ENCODE measurements at regions not wholly inside any gene's neighbourhood (a gene's known extent, or its start where the extent isn't known, plus 50 kb on each side); places are given as distances from the start of the nearest gene placed in this dataset.

- Mint-ChIP-seq H3K36me3 (ENCODE audit: insufficient read depth, unreplicated experiment) (no peaks in the 10 kb centered on the region), H3K4me3 (ENCODE audit: unreplicated experiment) (no peak overlapping the region), H3K4me1 (ENCODE audit: low read depth, unreplicated experiment) (no peaks in the 10 kb centered on the region), H3K27me3 (ENCODE audit: insufficient read depth, unreplicated experiment) (no peaks in the 10 kb centered on the region), H3K27ac (ENCODE audit: unreplicated experiment) (no peak overlapping the region), H3K9me3 (ENCODE audit: unreplicated experiment) (no peaks in the 10 kb centered on the region)
- Histone ChIP-seq H3K36me3 (ENCODE audit: control insufficient read depth, insufficient read depth, low read length) (no peaks in the 10 kb centered on the region), H3K9me3 (no peaks in the 10 kb centered on the region; the same call in 1 of the 2 replicates), H3K4me1 (no peaks in the 10 kb centered on the region), H3K27me3 (replicated peaks; ENCODE audit: control insufficient read depth, insufficient read depth, low read length) (no peaks in the 10 kb centered on the region), H3K4me3 (ENCODE audit: low read depth, low read length) (no peak overlapping the region)
- ChIA-PET CTCF (interaction anchor here (1.3 kb wide), 1 partner anchor 52 kb away, joined by 4 read pairs; no protein-coding TSS in a partner anchor), POLR2A (interaction anchor here (0.6 kb wide), 1 partner anchor 81 kb away, joined by 3 read pairs; no protein-coding TSS in a partner anchor)
- BruUV-seq (replicated peaks), result no TSS peak
- intact Hi-C loops (cut with micrococcal nuclease; ENCODE audit: unreplicated experiment), result loop anchor here (5.0 kb wide), 1 partner anchor 40 kb away; no protein-coding TSS in a partner anchor
- no peak for DNase-seq
- TF ChIP-seq, protein P1, sequence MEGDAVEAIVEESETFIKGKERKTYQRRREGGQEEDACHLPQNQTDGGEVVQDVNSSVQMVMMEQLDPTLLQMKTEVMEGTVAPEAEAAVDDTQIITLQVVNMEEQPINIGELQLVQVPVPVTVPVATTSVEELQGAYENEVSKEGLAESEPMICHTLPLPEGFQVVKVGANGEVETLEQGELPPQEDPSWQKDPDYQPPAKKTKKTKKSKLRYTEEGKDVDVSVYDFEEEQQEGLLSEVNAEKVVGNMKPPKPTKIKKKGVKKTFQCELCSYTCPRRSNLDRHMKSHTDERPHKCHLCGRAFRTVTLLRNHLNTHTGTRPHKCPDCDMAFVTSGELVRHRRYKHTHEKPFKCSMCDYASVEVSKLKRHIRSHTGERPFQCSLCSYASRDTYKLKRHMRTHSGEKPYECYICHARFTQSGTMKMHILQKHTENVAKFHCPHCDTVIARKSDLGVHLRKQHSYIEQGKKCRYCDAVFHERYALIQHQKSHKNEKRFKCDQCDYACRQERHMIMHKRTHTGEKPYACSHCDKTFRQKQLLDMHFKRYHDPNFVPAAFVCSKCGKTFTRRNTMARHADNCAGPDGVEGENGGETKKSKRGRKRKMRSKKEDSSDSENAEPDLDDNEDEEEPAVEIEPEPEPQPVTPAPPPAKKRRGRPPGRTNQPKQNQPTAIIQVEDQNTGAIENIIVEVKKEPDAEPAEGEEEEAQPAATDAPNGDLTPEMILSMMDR (IDR thresholded peaks at IDR 0.05; ENCODE audit: insufficient read depth in 1 of 2, low read depth in 1 of 2, low read length in 1 of 2, severe bottlenecking in 1 of 2, unreplicated experiment in 1 of 2), result no peak
Measured at GRCh38 chr6:3937438-3937837, 88.3 kb downstream of the FAM50B start.

DNA sequence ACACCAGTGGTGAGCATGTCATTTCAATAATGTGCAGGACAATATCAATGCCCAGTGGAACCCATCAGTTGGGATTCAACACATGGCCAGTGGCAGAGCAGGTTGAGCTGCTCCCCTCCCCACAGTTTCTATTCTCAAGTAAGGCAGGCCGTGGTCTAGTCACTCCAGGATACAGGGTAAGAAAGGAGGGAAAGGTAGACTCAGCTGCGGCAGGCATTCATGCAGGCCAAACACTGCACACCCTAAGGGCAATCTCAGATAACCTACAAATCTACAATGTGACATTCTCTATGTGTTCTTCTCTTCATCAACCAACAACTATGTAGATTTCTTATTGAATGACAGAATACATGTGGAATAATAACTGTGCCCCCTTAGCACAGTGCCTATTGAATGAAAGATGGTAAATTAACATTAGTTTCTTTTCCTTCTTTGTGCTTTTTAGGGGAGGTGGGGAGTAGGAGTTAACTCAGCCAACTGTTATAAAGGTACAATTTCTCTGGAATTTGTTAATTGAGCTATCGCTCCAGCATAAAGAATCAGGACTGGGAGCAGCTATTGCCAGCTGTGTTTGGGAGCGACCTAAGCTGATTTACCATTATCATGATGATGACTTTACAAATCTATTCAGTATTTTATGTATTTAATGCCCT lies 89.7 kb downstream of the FAM50B start:
- POLR2A ChIA-PET, result no interaction called here

DNA sequence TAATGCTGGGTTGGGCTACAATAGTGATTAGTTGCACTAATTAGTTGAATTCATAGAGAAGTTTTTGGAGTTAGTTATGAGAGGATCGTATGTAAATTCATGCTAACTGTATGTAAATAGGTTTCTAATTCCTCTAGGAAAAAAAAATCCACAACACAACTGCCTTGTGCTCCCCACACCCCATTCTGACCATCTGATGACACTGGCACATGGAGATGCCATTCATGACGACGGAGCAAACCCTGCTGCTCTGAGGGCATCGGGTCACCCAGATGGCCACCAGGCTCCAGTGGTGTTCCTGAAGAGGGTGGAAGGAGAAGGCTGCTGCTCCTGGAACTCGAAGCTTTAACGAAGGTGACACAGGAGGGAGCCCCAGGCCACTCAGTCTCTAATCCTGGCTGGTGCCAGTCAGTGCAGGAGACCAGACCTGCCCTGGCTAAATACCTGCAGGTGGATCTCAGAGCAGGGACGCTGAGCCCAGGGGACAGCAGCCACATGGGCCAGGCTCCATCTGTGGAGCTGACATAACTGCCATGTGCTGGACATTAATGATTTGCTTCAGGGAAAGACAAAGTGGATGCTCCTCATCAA lies 90.3 kb downstream of the FAM50B start:
- POLR2A ChIA-PET, result no interaction called here
- TF ChIP-seq, protein P1 (IDR thresholded peaks at IDR 0.05; ENCODE audit: insufficient read depth in 1 of 2, low read depth in 1 of 2, low read length in 1 of 2, severe bottlenecking in 1 of 2, unreplicated experiment in 1 of 2), result no peak
- CTCF ChIA-PET, result no interaction called here

More for the DNA sequence above, 89.7 kb downstream of the FAM50B start:
- no peak for DNase-seq
- Mint-ChIP-seq H3K4me3 (ENCODE audit: unreplicated experiment) (no peak overlapping the region), H3K4me1 (ENCODE audit: low read depth, unreplicated experiment) (no peaks in the 10 kb centered on the region), H3K36me3 (ENCODE audit: insufficient read depth, unreplicated experiment) (no peaks in the 10 kb centered on the region), H3K27me3 (ENCODE audit: insufficient read depth, unreplicated experiment) (no peaks in the 10 kb centered on the region), H3K9me3 (ENCODE audit: unreplicated experiment) (no peaks in the 10 kb centered on the region), H3K27ac (ENCODE audit: unreplicated experiment) (no peak overlapping the region)
- intact Hi-C loops (cut with micrococcal nuclease; ENCODE audit: unreplicated experiment), result loop anchor here (5.0 kb wide), 1 partner anchor 38 kb away; no protein-coding TSS in a partner anchor
- no TSS peak for BruUV-seq (replicated peaks)
- CTCF ChIA-PET, result interaction anchor here (0.6 kb wide), 1 partner anchor 51 kb away, joined by 3 read pairs; no protein-coding TSS in a partner anchor
- H3K27me3 ChIP-seq (replicated peaks; ENCODE audit: control insufficient read depth, insufficient read depth, low read length), result no peaks in the 10 kb centered on the region
- H3K36me3 ChIP-seq (ENCODE audit: control insufficient read depth, insufficient read depth, low read length), result no peaks in the 10 kb centered on the region
- TF ChIP-seq, protein P1 (IDR thresholded peaks at IDR 0.05; ENCODE audit: insufficient read depth in 1 of 2, low read depth in 1 of 2, low read length in 1 of 2, severe bottlenecking in 1 of 2, unreplicated experiment in 1 of 2), result no peak
- H3K4me1 ChIP-seq, result no peaks in the 10 kb centered on the region
- no peak overlapping the region for H3K4me3 ChIP-seq (ENCODE audit: low read depth, low read length)
- no peaks in the 10 kb centered on the region for H3K9me3 ChIP-seq

More for the DNA sequence above, 90.3 kb downstream of the FAM50B start:
- no peak overlapping the region for H3K27ac Mint-ChIP-seq (ENCODE audit: unreplicated experiment)
- Histone ChIP-seq H3K4me1 (no peaks in the 10 kb centered on the region), H3K27me3 (replicated peaks; ENCODE audit: control insufficient read depth, insufficient read depth, low read length) (no peaks in the 10 kb centered on the region), H3K4me3 (ENCODE audit: low read depth, low read length) (no peak overlapping the region), H3K9me3 (no peaks in the 10 kb centered on the region), H3K36me3 (ENCODE audit: control insufficient read depth, insufficient read depth, low read length) (no peaks in the 10 kb centered on the region)
- no peaks in the 10 kb centered on the region for H3K36me3 Mint-ChIP-seq (ENCODE audit: insufficient read depth, unreplicated experiment)
- DNase-seq, result no peak
- H3K9me3 Mint-ChIP-seq (ENCODE audit: unreplicated experiment), result no peaks in the 10 kb centered on the region
- H3K27me3 Mint-ChIP-seq (ENCODE audit: insufficient read depth, unreplicated experiment), result no peaks in the 10 kb centered on the region
- BruUV-seq (replicated peaks), result no TSS peak
- no peaks in the 10 kb centered on the region for H3K4me1 Mint-ChIP-seq (ENCODE audit: low read depth, unreplicated experiment)
- intact Hi-C loops (cut with micrococcal nuclease; ENCODE audit: unreplicated experiment), result loop anchor here (5.0 kb wide), 1 partner anchor 38 kb away; no protein-coding TSS in a partner anchor
- H3K4me3 Mint-ChIP-seq (ENCODE audit: unreplicated experiment), result no peak overlapping the region

All from Caco-2 (cell line).